ENCODE measurements at regions not wholly inside any gene's neighbourhood (a gene's known extent, or its start where the extent isn't known, plus 50 kb on each side); places are given as distances from the start of the nearest gene placed in this dataset.

GRCh38 chr12:27185234-27186021 is 58.7 kb upstream of the STK38L start:
- no peak for TF ChIP-seq GABPA (IDR thresholded peaks at IDR 0.05; ENCODE audit: low read depth)
- no peak for TF ChIP-seq CTCF (IDR thresholded peaks at IDR 0.05; ENCODE audit: insufficient read depth, low read length)
- no peak overlapping the region for H3K4me3 ChIP-seq (replicated peaks; ENCODE audit: insufficient read depth, low read length)
- no peak for DNase-seq (ENCODE audit: low read depth in 1 of 2, low spot score in 1 of 2)
- no peak overlapping the region for H3K27ac ChIP-seq (replicated peaks)
- no peaks in the 10 kb centered on the region for H3K27me3 ChIP-seq (ENCODE audit: insufficient read depth, poor library complexity, severe bottlenecking)

- no peak for DNase-seq (ENCODE audit: low read depth in 1 of 2, low spot score in 1 of 2)
- Histone ChIP-seq H3K27me3 (ENCODE audit: insufficient read depth, poor library complexity, severe bottlenecking) (no peaks in the 10 kb centered on the region), H3K27ac (replicated peaks) (no peak overlapping the region), H3K4me3 (replicated peaks; ENCODE audit: insufficient read depth, low read length) (no peak overlapping the region)
- no peak for TF ChIP-seq GABPA (IDR thresholded peaks at IDR 0.05; ENCODE audit: low read depth)
- TF ChIP-seq REST (IDR thresholded peaks at IDR 0.05; ENCODE audit: insufficient replicate concordance, low read depth), result no peak
- TF ChIP-seq SPI1 (IDR thresholded peaks at IDR 0.05; ENCODE audit: borderline replicate concordance, low read depth), result no peak
- no peak for TF ChIP-seq CTCF (IDR thresholded peaks at IDR 0.05; ENCODE audit: insufficient read depth, low read length)
- TF ChIP-seq POLR2AphosphoS5 (IDR thresholded peaks at IDR 0.05; ENCODE audit: low read depth), result no peak
Measured at GRCh38 chr12:27186022-27186839, 57.9 kb upstream of the STK38L start.

- Histone ChIP-seq H3K27me3 (ENCODE audit: insufficient read depth, poor library complexity, severe bottlenecking) (no peaks in the 10 kb centered on the region), H3K4me3 (replicated peaks; ENCODE audit: insufficient read depth, low read length) (no peak overlapping the region), H3K27ac (replicated peaks) (no peak overlapping the region)
- DNase-seq (ENCODE audit: low read depth in 1 of 2, low spot score in 1 of 2), result no peak
- no peak for TF ChIP-seq POLR2AphosphoS5 (IDR thresholded peaks at IDR 0.05; ENCODE audit: low read depth)
- no peak for TF ChIP-seq REST (IDR thresholded peaks at IDR 0.05; ENCODE audit: insufficient replicate concordance, low read depth)
Measured at GRCh38 chr12:27187697-27188096, 56.4 kb upstream of the STK38L start.

GRCh38 chr12:27190761-27191160 is 53.3 kb upstream of the STK38L start:
- H3K4me3 ChIP-seq (replicated peaks; ENCODE audit: insufficient read depth, low read length), result no peak overlapping the region
- DNase-seq (ENCODE audit: low read depth in 1 of 2, low spot score in 1 of 2), result no peak
- TF ChIP-seq REST (IDR thresholded peaks at IDR 0.05; ENCODE audit: insufficient replicate concordance, low read depth) (no peak), CTCF (IDR thresholded peaks at IDR 0.05; ENCODE audit: insufficient read depth, low read length) (no peak), SPI1 (IDR thresholded peaks at IDR 0.05; ENCODE audit: borderline replicate concordance, low read depth) (no peak), POLR2AphosphoS5 (IDR thresholded peaks at IDR 0.05; ENCODE audit: low read depth) (no peak), GABPA (IDR thresholded peaks at IDR 0.05; ENCODE audit: low read depth) (no peak)
- no peaks in the 10 kb centered on the region for H3K27me3 ChIP-seq (ENCODE audit: insufficient read depth, poor library complexity, severe bottlenecking)
- no peak overlapping the region for H3K27ac ChIP-seq (replicated peaks)
